ENCODE measurements at regions not wholly inside any gene's neighbourhood (a gene's known extent, or its start where the extent isn't known, plus 50 kb on each side); places are given as distances from the start of the nearest gene placed in this dataset.

- TF ChIP-seq, protein P1, sequence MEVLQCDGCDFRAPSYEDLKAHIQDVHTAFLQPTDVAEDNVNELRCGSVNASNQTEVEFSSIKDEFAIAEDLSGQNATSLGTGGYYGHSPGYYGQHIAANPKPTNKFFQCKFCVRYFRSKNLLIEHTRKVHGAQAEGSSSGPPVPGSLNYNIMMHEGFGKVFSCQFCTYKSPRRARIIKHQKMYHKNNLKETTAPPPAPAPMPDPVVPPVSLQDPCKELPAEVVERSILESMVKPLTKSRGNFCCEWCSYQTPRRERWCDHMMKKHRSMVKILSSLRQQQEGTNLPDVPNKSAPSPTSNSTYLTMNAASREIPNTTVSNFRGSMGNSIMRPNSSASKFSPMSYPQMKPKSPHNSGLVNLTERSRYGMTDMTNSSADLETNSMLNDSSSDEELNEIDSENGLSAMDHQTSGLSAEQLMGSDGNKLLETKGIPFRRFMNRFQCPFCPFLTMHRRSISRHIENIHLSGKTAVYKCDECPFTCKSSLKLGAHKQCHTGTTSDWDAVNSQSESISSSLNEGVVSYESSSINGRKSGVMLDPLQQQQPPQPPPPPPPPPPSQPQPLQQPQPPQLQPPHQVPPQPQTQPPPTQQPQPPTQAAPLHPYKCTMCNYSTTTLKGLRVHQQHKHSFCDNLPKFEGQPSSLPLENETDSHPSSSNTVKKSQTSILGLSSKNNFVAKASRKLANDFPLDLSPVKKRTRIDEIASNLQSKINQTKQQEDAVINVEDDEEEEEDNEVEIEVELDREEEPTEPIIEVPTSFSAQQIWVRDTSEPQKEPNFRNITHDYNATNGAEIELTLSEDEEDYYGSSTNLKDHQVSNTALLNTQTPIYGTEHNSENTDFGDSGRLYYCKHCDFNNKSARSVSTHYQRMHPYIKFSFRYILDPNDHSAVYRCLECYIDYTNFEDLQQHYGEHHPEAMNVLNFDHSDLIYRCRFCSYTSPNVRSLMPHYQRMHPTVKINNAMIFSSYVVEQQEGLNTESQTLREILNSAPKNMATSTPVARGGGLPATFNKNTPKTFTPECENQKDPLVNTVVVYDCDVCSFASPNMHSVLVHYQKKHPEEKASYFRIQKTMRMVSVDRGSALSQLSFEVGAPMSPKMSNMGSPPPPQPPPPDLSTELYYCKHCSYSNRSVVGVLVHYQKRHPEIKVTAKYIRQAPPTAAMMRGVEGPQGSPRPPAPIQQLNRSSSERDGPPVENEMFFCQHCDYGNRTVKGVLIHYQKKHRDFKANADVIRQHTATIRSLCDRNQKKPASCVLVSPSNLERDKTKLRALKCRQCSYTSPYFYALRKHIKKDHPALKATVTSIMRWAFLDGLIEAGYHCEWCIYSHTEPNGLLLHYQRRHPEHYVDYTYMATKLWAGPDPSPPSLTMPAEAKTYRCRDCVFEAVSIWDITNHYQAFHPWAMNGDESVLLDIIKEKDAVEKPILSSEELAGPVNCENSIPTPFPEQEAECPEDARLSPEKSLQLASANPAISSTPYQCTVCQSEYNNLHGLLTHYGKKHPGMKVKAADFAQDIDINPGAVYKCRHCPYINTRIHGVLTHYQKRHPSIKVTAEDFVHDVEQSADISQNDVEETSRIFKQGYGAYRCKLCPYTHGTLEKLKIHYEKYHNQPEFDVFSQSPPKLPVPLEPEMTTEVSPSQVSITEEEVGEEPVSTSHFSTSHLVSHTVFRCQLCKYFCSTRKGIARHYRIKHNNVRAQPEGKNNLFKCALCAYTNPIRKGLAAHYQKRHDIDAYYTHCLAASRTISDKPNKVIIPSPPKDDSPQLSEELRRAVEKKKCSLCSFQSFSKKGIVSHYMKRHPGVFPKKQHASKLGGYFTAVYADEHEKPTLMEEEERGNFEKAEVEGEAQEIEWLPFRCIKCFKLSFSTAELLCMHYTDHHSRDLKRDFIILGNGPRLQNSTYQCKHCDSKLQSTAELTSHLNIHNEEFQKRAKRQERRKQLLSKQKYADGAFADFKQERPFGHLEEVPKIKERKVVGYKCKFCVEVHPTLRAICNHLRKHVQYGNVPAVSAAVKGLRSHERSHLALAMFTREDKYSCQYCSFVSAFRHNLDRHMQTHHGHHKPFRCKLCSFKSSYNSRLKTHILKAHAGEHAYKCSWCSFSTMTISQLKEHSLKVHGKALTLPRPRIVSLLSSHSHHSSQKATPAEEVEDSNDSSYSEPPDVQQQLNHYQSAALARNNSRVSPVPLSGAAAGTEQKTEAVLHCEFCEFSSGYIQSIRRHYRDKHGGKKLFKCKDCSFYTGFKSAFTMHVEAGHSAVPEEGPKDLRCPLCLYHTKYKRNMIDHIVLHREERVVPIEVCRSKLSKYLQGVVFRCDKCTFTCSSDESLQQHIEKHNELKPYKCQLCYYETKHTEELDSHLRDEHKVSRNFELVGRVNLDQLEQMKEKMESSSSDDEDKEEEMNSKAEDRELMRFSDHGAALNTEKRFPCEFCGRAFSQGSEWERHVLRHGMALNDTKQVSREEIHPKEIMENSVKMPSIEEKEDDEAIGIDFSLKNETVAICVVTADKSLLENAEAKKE (CRISPR knock-in tag; IDR thresholded peaks at IDR 0.05), result no peak
These were observed 60.1 kb upstream of the RAB4A start (continued) for GRCh38 chr1:229210844-229211243.

DNA sequence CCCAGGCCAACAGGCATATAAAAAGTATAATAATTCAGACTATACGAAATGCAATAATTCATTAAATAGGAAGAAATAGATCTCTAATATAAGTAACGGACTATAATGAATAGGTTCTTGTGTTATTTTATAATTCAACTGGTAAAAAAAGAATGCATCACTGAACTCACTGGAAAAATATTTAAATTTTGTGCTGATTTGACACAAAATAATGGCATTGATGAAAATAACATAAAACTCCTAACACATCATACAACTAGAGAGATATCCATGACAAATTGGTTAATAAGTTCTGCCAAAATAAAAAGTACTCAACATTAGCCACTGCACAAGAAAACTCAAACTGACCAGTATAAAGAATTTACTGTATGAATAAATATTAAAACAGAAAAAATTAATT is 57.1 kb upstream of the RAB4A start:
- no peak overlapping the region for H2AFZ ChIP-seq
- Mint-ChIP-seq H3K9me3 (no peaks in the 10 kb centered on the region), H3K4me3 (no peak overlapping the region), H3K27ac (no peak overlapping the region), H3K36me3 (ENCODE audit: low read depth) (no peaks in the 10 kb centered on the region), H3K4me1 (no peaks in the 10 kb centered on the region), H3K27me3 (ENCODE audit: insufficient read depth, low read depth, poor library complexity) (peaks cover under 1% of the 10 kb centered on the region)
- H3K4me1 ChIP-seq (ENCODE audit: insufficient read depth), result no peaks in the 10 kb centered on the region
- no peaks in the 10 kb centered on the region for H3F3A ChIP-seq (replicated peaks; ENCODE audit: low read depth)
- TF ChIP-seq EZH2phosphoT487 (IDR thresholded peaks at IDR 0.05; ENCODE audit: unreplicated experiment) (no peak), JUNB (IDR thresholded peaks at IDR 0.05; ENCODE audit: unreplicated experiment) (no peak), ZNF114 (CRISPR knock-in tag; IDR thresholded peaks at IDR 0.05) (no peak)
- TF ChIP-seq, protein P1 (CRISPR knock-in tag; IDR thresholded peaks at IDR 0.05), result no peak
- no peak for ATAC-seq
- no peak overlapping the region for H3K27ac ChIP-seq (ENCODE audit: low read depth)
- H3K36me3 ChIP-seq (ENCODE audit: insufficient read depth), result no peaks in the 10 kb centered on the region
- H3K4me3 ChIP-seq, result no peak overlapping the region
- no peak for DNase-seq (ENCODE audit: low spot score)
- no peak overlapping the region for H3K4me2 ChIP-seq
- no peaks in the 10 kb centered on the region for H3K79me2 ChIP-seq (replicated peaks; ENCODE audit: insufficient read depth)
- no peaks in the 10 kb centered on the region for H3K9me2 ChIP-seq (ENCODE audit: insufficient read depth)
- H4K20me1 ChIP-seq (replicated peaks; ENCODE audit: insufficient read depth), result no peaks in the 10 kb centered on the region
- no peaks in the 10 kb centered on the region for H3K27me3 ChIP-seq (ENCODE audit: insufficient read depth)

Data from GM23338 (cell line).